Activated CD8-positive, alpha-beta T cell treated with anti-CD3 and anti-CD28 coated beads, Interleukin-2, amount 10 ng/mL, durations not matched to agents 7 days and 5 days (primary cell): ENCODE measurements at regions not wholly inside any gene's neighbourhood (a gene's known extent, or its start where the extent isn't known, plus 50 kb on each side); places are given as distances from the start of the nearest gene placed in this dataset.

Source experiments
- ATAC-seq: fragments of 150-1000 bp; cut with Tn5 transposase; one replicate; pipeline ENCODE4 v1.10.0; 2021; ENCODE audit warnings: moderate library complexity
- CTCF ChIA-PET: fragments of 350-600 bp; sonication (Branson Sonifier 250); formaldehyde crosslinking; loops from one replicate; lab custom pipeline; 2021; ENCODE audit warnings: antibody characterized with exemption; lab: Charles Lee
- POLR2A ChIA-PET: fragments of 350-600 bp; sonication (Branson Sonifier 250); formaldehyde crosslinking; loops from one replicate; lab custom pipeline; 2021; ENCODE audit warnings: antibody characterized with exemption; lab: Charles Lee
- DNase-seq: peaks from one replicate; pipeline ENCODE4 v3.0.0-alpha.2; 2020
- H3K27ac Mint-ChIP-seq: one replicate; pipeline ENCODE4 v1.8.0; 2021; ENCODE audit warnings: mild to moderate bottlenecking, mixed read lengths
- H3K27me3 Mint-ChIP-seq: one replicate; pipeline ENCODE4 v1.8.0; 2021; ENCODE audit warnings: low read depth, mixed read lengths
- H3K36me3 Mint-ChIP-seq: one replicate; pipeline ENCODE4 v1.8.0; 2021; ENCODE audit warnings: low read depth, mixed read lengths
- H3K4me1 Mint-ChIP-seq: one replicate; pipeline ENCODE4 v1.8.0; 2021; ENCODE audit warnings: low read depth, mixed read lengths
- H3K4me3 Mint-ChIP-seq: one replicate; pipeline ENCODE4 v1.8.0; 2021; ENCODE audit warnings: mild to moderate bottlenecking, mixed read lengths
- H3K9me3 Mint-ChIP-seq: one replicate; pipeline ENCODE4 v1.8.0; 2022; ENCODE audit warnings: mixed read lengths; ENCODE audit not compliant: insufficient read depth

DNA sequence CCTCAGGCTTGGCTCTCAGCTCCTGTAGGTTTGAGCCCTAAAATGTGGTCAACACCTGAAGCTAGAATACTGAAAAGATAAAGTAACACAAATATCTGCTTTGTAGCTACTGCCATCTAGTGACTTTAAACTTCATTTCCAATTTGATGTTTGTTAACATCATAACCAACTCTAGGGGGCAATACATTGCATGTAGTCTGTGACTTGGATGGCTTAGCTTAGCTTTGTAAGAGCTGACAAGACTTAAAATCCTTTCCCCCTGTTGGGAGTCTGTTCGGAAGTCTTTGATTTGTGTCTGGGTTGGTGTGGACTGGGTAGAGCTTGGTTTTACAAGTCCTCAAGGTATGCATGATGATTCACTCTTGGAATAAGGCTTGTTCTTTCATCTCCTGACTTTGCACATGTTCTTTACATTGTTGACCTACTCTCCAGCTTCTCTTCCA lies 51.7 kb downstream of the SCN11A start:
- ChIA-PET CTCF (interaction anchor here (0.6 to 3.3 kb wide), 55 partner anchors 9 to 836 kb away, joined by 3 to 48 read pairs (median 4); partner anchors contain the start of genes CX3CR1 and XYLB), POLR2A (no interaction called here)
- Mint-ChIP-seq H3K27me3 (peaks cover 11% of the 10 kb centered on the region), H3K9me3 (no peaks in the 10 kb centered on the region), H3K27ac (no peak overlapping the region), H3K4me1 (no peaks in the 10 kb centered on the region), H3K4me3 (no peak overlapping the region), H3K36me3 (no peaks in the 10 kb centered on the region)
- no peak for DNase-seq
- ATAC-seq = peak; percentile 81

DNA sequence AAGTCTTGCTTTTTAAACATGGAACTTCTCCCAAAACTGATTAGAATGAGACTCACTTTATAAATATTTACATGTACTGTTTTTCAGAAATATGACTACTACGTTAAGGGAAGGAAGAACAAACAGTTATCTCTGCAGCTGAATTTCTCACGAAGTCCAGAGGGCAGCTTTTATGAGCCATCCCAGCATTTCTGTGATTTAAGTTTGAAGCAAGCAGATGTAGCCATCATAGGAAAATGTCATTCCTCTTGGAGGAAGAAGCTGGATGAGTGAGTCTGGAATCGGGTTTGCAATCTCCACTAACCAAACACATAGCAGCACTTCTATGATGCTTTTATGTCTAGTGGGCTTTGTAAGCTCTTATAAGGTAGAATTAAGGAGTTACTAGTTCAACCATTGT lies 53.7 kb downstream of the SCN11A start:
- CTCF ChIA-PET = interaction anchor here (1.2 to 2.9 kb wide), 4 partner anchors 11 to 293 kb away, joined by 3 to 48 read pairs (median 21); no protein-coding TSS in a partner anchor

DNA sequence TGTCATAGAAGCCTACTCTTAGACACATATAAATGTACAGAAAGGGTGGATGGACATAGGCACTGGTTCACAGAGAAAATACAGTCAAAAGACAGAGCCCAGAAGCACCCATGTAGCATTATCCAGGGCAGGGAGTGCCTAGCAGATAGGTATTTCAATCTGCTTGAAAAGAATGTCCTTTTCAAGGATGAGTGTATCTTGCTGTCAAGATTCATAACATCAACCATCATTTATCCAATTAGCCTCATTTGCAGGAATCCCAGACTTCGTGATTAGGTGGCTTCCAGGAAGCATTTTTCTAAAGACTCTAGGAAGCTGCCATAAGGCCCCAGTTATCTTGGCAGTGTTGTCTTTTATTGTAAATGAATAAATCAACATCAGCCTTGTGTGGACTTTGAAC lies 55.6 kb downstream of the SCN11A start:
- Mint-ChIP-seq H3K4me1 (no peaks in the 10 kb centered on the region), H3K27ac (no peak overlapping the region), H3K9me3 (no peaks in the 10 kb centered on the region), H3K4me3 (no peak overlapping the region), H3K36me3 (no peaks in the 10 kb centered on the region), H3K27me3 (peaks cover 2% of the 10 kb centered on the region)
- DNase-seq (no peak), ATAC-seq (no peak)
- CTCF ChIA-PET = no interaction called here
- POLR2A ChIA-PET = no interaction called here

More for the DNA sequence above, 53.7 kb downstream of the SCN11A start:
- H3K27me3 Mint-ChIP-seq = peaks cover 4% of the 10 kb centered on the region
- ATAC-seq (no peak), DNase-seq (no peak)
- H3K36me3 Mint-ChIP-seq = no peaks in the 10 kb centered on the region
- POLR2A ChIA-PET = no interaction called here
- no peaks in the 10 kb centered on the region for H3K4me1 Mint-ChIP-seq
- H3K27ac Mint-ChIP-seq = no peak overlapping the region
- no peak overlapping the region for H3K4me3 Mint-ChIP-seq
- H3K9me3 Mint-ChIP-seq = no peaks in the 10 kb centered on the region

DNA sequence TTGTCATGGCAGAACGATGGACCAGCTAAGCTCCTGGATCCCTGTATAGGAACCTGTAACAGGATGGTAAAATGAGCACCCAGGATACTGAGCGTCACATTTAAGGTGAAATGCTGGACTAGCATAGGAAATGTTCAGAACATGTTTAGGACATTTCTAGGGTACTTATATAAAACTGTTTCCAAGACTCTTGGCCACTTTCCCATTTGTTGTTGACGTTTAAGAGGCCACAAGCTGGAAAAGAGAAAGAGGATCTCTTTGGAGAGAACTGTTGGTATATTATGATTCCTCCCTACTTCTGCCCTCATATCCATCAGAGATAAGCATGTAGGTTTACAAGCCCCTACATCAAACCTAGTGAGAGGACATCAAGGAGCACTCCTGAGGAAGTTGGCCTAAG lies 57.5 kb downstream of the SCN11A start:
- H3K9me3 Mint-ChIP-seq = no peaks in the 10 kb centered on the region
- no peak overlapping the region for H3K4me3 Mint-ChIP-seq
- ATAC-seq = no peak
- no peaks in the 10 kb centered on the region for H3K4me1 Mint-ChIP-seq
- H3K27me3 Mint-ChIP-seq = peaks cover 7% of the 10 kb centered on the region
- no peak overlapping the region for H3K27ac Mint-ChIP-seq
- H3K36me3 Mint-ChIP-seq = no peaks in the 10 kb centered on the region
- DNase-seq = no peak
- POLR2A ChIA-PET = no interaction called here
- CTCF ChIA-PET = no interaction called here

DNA sequence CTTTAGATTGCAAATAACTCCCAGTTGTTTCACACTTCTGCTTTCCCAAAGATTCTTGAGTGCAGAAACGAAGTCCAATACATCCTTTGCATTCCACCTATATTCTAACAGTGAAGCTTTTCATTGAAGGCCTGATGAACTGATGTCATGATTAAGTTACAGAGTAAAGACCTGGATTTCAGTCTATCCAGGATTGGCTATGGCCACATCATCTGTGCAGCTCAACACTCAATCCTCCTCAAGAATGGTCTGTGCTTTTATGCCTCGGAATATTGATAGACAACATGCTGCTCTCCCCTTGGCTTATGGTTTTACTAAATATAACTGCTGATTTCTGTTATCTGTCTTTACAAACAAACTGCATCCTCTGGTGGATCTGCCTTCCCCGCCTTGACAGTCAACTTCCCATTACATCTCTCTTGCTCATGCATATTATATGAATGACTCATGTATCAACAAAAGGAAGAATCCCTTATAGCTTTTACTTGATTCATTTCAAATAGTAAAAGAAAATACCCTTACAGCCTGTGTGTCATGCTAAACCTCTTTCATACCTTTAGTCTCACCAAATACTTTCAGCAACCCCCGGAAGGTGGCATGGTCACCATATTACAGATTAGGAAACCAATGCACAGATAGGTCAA lies 59.5 kb downstream of the SCN11A start:
- no peak overlapping the region for H3K4me3 Mint-ChIP-seq
- DNase-seq (no peak), ATAC-seq (no peak)
- POLR2A ChIA-PET = no interaction called here
- H3K27me3 Mint-ChIP-seq = peaks cover 11% of the 10 kb centered on the region
- no peak overlapping the region for H3K27ac Mint-ChIP-seq
- H3K36me3 Mint-ChIP-seq = no peaks in the 10 kb centered on the region
- H3K4me1 Mint-ChIP-seq = no peaks in the 10 kb centered on the region
- no peaks in the 10 kb centered on the region for H3K9me3 Mint-ChIP-seq
- CTCF ChIA-PET = interaction anchor here (1.2 to 2.1 kb wide), 2 partner anchors 8 to 11 kb away, joined by 3 to 12 read pairs; no protein-coding TSS in a partner anchor

DNA sequence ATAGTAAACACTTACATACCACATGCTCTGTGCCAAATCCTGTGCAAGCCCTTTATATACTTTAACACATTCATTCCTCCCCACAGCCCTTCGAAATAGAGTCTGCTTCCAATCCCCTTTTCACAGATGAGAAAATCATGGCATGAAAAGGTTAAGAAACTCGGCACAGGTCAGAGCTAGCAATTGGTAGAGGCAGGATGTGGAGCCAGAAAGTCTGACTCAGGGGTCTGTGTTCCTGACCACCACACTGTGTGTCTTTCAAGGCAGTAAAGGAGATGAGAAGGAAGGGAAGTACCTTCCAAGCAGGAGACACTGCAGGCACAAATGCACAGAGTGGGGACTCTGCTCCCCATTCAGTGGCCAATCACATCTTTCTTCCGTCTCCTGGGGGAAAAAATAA lies 61.1 kb downstream of the SCN11A start:
- CTCF ChIA-PET = interaction anchor here (2.1 kb wide), 1 partner anchor 9 kb away, joined by 12 read pairs; no protein-coding TSS in a partner anchor

DNA sequence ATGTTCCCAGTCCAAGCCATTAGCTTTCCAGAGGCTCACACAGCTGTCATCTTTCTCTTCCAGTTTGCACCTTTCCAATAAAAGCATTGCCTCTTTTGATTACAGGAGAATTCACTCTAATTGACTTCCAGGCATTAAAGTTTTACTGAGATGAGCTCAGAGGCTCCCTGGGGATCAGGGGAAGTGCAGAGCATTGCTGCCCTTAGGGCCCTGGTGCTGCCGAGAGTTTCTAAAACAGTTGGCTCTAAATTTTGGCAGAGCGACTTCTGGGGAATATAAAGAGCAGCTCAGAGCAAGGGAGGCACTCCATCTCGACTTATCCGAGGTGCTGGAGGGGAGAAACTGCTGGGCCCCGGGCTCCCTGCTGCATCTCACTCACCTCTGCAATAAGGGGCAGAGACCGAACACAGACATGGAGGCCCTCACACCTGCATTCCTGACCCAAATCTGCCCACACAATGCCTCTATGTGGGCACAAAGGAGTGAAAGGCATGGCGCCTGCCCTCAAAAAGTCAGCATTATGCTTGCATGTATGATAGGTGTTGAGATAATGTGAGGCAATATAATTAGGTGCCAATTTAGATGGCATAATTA lies 61.7 kb downstream of the SCN11A start:
- Mint-ChIP-seq H3K9me3 (no peaks in the 10 kb centered on the region), H3K27me3 (peaks cover 11% of the 10 kb centered on the region), H3K4me1 (no peaks in the 10 kb centered on the region), H3K4me3 (no peak overlapping the region), H3K27ac (no peak overlapping the region), H3K36me3 (no peaks in the 10 kb centered on the region)
- POLR2A ChIA-PET = no interaction called here
- DNase-seq (no peak), ATAC-seq (no peak)
- CTCF ChIA-PET = interaction anchor here (2.1 kb wide), 1 partner anchor 10 kb away, joined by 12 read pairs; no protein-coding TSS in a partner anchor

More for the DNA sequence above, 61.1 kb downstream of the SCN11A start:
- no peaks in the 10 kb centered on the region for H3K4me1 Mint-ChIP-seq
- no peak overlapping the region for H3K27ac Mint-ChIP-seq
- no peaks in the 10 kb centered on the region for H3K9me3 Mint-ChIP-seq
- H3K36me3 Mint-ChIP-seq = no peaks in the 10 kb centered on the region
- ATAC-seq = no peak
- no peak overlapping the region for H3K4me3 Mint-ChIP-seq
- POLR2A ChIA-PET = no interaction called here
- no peak for DNase-seq
- H3K27me3 Mint-ChIP-seq = peaks cover 11% of the 10 kb centered on the region

DNA sequence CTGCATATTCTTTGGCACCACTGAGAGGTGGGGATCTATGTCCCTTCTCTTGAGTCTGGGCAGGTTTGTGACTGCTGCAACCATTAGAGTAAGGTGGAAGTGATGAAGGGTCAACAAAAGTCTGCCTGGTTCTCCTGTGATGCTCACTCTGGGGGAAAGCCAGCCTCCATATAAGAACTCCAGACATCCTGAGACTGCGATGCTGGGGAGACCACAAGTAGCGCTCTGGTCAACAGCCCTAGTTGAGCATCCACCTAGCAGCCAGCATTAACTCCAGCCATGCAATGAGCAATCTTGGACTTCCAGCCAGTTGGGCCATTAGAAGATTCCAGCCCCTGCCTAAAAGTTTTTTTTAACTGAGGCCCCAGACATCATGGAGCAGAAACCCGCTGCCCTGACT lies 62.8 kb downstream of the SCN11A start:
- CTCF ChIA-PET = no interaction called here
- no peak for ATAC-seq
- H3K27me3 Mint-ChIP-seq = peaks cover 11% of the 10 kb centered on the region

DNA sequence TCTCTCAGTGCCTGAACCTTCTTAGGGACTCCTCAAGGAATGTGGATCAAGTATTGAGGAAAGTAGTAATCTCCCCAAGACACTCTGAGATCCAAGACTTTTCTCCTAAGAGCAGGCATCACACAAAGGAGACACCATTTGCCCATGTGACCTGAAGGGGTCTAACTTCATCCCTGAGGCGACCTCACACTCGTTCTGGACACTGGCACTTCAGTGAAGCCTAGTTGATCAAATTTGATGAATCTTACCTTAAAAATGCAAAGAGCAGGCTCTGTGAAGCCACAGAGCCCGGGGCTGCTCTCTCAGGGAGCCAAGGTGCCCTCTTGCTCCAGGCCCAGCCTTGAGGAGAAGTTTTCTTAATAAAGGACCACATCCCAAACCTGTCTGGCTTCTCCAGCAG lies 64.3 kb downstream of the SCN11A start:
- Mint-ChIP-seq H3K27ac (no peak overlapping the region), H3K9me3 (no peaks in the 10 kb centered on the region), H3K4me3 (no peak overlapping the region), H3K27me3 (peaks cover 14% of the 10 kb centered on the region), H3K36me3 (no peaks in the 10 kb centered on the region), H3K4me1 (no peaks in the 10 kb centered on the region)
- no peak for ATAC-seq
- DNase-seq = no peak
- ChIA-PET CTCF (interaction anchor here (1.3 kb wide), 1 partner anchor 13 kb away, joined by 4 read pairs; no protein-coding TSS in a partner anchor), POLR2A (no interaction called here)

More for the DNA sequence above, 62.8 kb downstream of the SCN11A start:
- H3K27ac Mint-ChIP-seq = no peak overlapping the region
- POLR2A ChIA-PET = no interaction called here
- H3K4me1 Mint-ChIP-seq = no peaks in the 10 kb centered on the region
- no peaks in the 10 kb centered on the region for H3K9me3 Mint-ChIP-seq
- DNase-seq = no peak
- H3K4me3 Mint-ChIP-seq = no peak overlapping the region
- H3K36me3 Mint-ChIP-seq = no peaks in the 10 kb centered on the region

DNA sequence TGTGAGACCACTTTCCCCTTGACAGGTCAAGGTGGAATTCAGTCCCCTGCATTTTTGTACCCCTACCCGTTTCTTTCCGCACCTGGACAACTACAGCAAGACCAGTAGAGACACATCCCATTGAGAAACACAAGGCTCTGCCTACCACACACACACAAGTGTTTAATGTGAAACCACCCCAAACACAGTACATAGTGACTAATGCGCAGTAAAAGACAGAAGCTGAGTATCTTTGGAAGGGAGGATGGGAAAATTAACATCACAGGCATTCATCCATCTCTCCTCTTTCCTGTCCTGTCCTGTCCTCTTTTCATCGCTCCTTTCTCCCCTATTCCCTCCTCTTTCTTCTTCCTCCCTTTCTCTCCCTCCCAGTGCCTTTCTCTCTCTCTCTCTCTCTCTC lies 64.8 kb downstream of the SCN11A start:
- CTCF ChIA-PET = interaction anchor here (1.3 kb wide), 1 partner anchor 13 kb away, joined by 4 read pairs; no protein-coding TSS in a partner anchor
- DNase-seq (no peak), ATAC-seq (no peak)
- POLR2A ChIA-PET = no interaction called here
- H3K9me3 Mint-ChIP-seq = no peaks in the 10 kb centered on the region
- H3K27ac Mint-ChIP-seq = no peak overlapping the region
- H3K4me1 Mint-ChIP-seq = no peaks in the 10 kb centered on the region
- no peak overlapping the region for H3K4me3 Mint-ChIP-seq
- H3K36me3 Mint-ChIP-seq = no peaks in the 10 kb centered on the region
- peaks cover 12% of the 10 kb centered on the region for H3K27me3 Mint-ChIP-seq

DNA sequence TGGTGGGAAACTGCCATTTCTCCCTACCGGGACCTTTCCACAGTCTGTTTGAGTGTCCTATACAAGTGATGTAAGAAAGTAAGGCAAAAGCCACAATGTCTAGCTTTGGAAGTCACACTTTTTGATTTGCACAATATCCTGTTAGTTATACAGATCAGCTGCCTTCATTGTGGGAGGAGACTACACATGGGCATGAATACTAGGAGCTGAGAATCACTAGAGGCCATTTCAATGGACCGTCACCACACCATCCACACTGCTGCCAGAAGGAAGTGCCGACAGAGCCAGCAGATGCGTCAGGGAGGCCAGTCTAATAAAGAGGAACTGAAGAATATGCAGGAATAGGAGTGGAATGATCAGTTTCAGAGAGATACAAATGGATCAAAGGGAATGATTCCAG lies 65.8 kb downstream of the SCN11A start:
- Mint-ChIP-seq H3K9me3 (no peaks in the 10 kb centered on the region), H3K27ac (no peak overlapping the region), H3K27me3 (peaks cover 12% of the 10 kb centered on the region), H3K4me3 (no peak overlapping the region), H3K36me3 (no peaks in the 10 kb centered on the region), H3K4me1 (no peaks in the 10 kb centered on the region)
- CTCF ChIA-PET = interaction anchor here (0.7 kb wide), 1 partner anchor 14 kb away, joined by 3 read pairs; no protein-coding TSS in a partner anchor
- POLR2A ChIA-PET = no interaction called here
- ATAC-seq (no peak), DNase-seq (no peak)

DNA sequence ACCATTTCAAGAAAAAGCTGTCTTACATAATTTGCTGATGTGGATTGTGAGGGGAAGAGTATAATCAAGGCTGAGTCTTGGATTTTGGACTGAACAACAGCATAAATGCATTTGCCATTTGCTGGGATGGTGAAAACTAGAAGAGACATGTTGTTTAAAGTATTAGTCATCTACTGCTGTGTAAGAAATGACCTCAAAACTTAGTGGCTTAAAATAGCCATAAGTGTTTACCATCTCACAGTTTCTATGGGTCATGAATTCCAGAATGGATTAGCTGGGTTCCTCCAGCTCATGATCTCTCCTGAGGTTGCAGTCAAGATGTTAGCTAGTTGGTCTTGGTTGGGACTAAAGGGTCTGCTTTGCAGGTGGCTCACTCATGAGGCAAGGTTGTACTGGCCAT lies 66.2 kb downstream of the SCN11A start:
- peaks cover 11% of the 10 kb centered on the region for H3K27me3 Mint-ChIP-seq
- ChIA-PET CTCF (interaction anchor here (0.7 to 3.6 kb wide), 2 partner anchors 14 kb away, joined by 3 to 22 read pairs; no protein-coding TSS in a partner anchor), POLR2A (no interaction called here)
- no peak overlapping the region for H3K27ac Mint-ChIP-seq
- DNase-seq (no peak), ATAC-seq (no peak)
- H3K4me1 Mint-ChIP-seq = no peaks in the 10 kb centered on the region
- no peak overlapping the region for H3K4me3 Mint-ChIP-seq
- H3K9me3 Mint-ChIP-seq = no peaks in the 10 kb centered on the region
- no peaks in the 10 kb centered on the region for H3K36me3 Mint-ChIP-seq
